ENCODE measurements at regions not wholly inside any gene's neighbourhood (a gene's known extent, or its start where the extent isn't known, plus 50 kb on each side); places are given as distances from the start of the nearest gene placed in this dataset.

GRCh38 chr16:72721981-72722380 is 325.9 kb downstream of the ZFHX3 start:
- TF ChIP-seq EZH2 (IDR thresholded peaks at IDR 0.05; ENCODE audit: borderline replicate concordance): no peak
- TF ChIP-seq, protein P1, sequence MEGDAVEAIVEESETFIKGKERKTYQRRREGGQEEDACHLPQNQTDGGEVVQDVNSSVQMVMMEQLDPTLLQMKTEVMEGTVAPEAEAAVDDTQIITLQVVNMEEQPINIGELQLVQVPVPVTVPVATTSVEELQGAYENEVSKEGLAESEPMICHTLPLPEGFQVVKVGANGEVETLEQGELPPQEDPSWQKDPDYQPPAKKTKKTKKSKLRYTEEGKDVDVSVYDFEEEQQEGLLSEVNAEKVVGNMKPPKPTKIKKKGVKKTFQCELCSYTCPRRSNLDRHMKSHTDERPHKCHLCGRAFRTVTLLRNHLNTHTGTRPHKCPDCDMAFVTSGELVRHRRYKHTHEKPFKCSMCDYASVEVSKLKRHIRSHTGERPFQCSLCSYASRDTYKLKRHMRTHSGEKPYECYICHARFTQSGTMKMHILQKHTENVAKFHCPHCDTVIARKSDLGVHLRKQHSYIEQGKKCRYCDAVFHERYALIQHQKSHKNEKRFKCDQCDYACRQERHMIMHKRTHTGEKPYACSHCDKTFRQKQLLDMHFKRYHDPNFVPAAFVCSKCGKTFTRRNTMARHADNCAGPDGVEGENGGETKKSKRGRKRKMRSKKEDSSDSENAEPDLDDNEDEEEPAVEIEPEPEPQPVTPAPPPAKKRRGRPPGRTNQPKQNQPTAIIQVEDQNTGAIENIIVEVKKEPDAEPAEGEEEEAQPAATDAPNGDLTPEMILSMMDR (IDR thresholded peaks at IDR 0.05; ENCODE audit: poor library complexity): no peak
- TF ChIP-seq EZH2phosphoT487 (IDR thresholded peaks at IDR 0.05; ENCODE audit: low read depth, severe bottlenecking, unreplicated experiment): no peak

Measured in hepatocyte (in vitro differentiated cells).